Thoracic aorta (tissue), 2 donors: ENCODE measurements at regions not wholly inside any gene's neighbourhood (a gene's known extent, or its start where the extent isn't known, plus 50 kb on each side); places are given as distances from the start of the nearest gene placed in this dataset.

Experiments used
- ATAC-seq: fragments of 150-250 bp; one replicate; pipeline ENCODE4 v1.8.0; 2017; ENCODE audit warnings: low read depth; ENCODE audit not compliant: insufficient number of reproducible peaks, low FRiP score
- DNase-seq: peaks from one replicate; pipeline ENCODE4 v3.0.0-alpha.2; 2020; ENCODE audit warnings: low spot score
- H3K27ac ChIP-seq, 2 donors: fragments of 200-600 bp; sonication (generic); 1 replicate in 1 of 2; 2 replicates in 1 of 2; pipeline ENCODE4 v1.5.1; 2016; ENCODE audit warnings: mild to moderate bottlenecking in 2 of 2, moderate library complexity in 2 of 2
- H3K27me3 ChIP-seq: fragments of 200-600 bp; sonication (generic); replicated peaks from 2 replicates; pipeline ENCODE4 v1.6.0; 2016; ENCODE audit warnings: mild to moderate bottlenecking; ENCODE audit not compliant: insufficient read depth
- H3K36me3 ChIP-seq: fragments of 200-600 bp; sonication (generic); one replicate; pipeline ENCODE4 v1.5.1; 2016
- H3K4me1 ChIP-seq, 2 donors: fragments of 200-600 bp; sonication (generic); 1 replicate in 1 of 2; 2 replicates in 1 of 2; pipeline versions ENCODE4 v1.5.1 to v1.6.0; 2016; ENCODE audit warnings: low read depth in 2 of 2, mild to moderate bottlenecking in 1 of 2; ENCODE audit not compliant: control insufficient read depth in 1 of 2
- H3K4me3 ChIP-seq: fragments of 200-600 bp; sonication (generic); 2 replicates; pipeline ENCODE4 v1.5.1; 2016; ENCODE audit warnings: mild to moderate bottlenecking
- H3K9me3 ChIP-seq: fragments of 200-600 bp; sonication (generic); 2 replicates; pipeline ENCODE4 v1.5.1; 2016
- CTCF ChIP-seq: fragments of 200-600 bp; sonication (generic); IDR thresholded peaks from one replicate; pipeline ENCODE4 v1.5.1; 2019; ENCODE audit warnings: antibody characterized with exemption

GRCh38 chr15:31161951-31162350 is 60.4 kb upstream of the TRPM1 start:
- no peaks in the 10 kb centered on the region for H3K36me3 ChIP-seq
- no peaks in the 10 kb centered on the region for H3K4me1 ChIP-seq
- no peaks in the 10 kb centered on the region for H3K9me3 ChIP-seq
- TF ChIP-seq CTCF: no peak
- DNase-seq (no peak), ATAC-seq (no peak)
- no peak overlapping the region for H3K27ac ChIP-seq
- H3K27me3 ChIP-seq: no peaks in the 10 kb centered on the region
- no peak overlapping the region for H3K4me3 ChIP-seq

- Histone ChIP-seq H3K4me1 (no peaks in the 10 kb centered on the region), H3K27ac (no peak overlapping the region), H3K9me3 (no peaks in the 10 kb centered on the region), H3K27me3 (no peaks in the 10 kb centered on the region), H3K4me3 (no peak overlapping the region), H3K36me3 (no peaks in the 10 kb centered on the region)
- ATAC-seq: no peak
- no peak for DNase-seq
- TF ChIP-seq CTCF: no peak
These were observed 61.4 kb upstream of the TRPM1 start for GRCh38 chr15:31162721-31163510.

- no peaks in the 10 kb centered on the region for H3K9me3 ChIP-seq
- no peak overlapping the region for H3K4me3 ChIP-seq
- no peaks in the 10 kb centered on the region for H3K27me3 ChIP-seq
- no peak overlapping the region for H3K27ac ChIP-seq
- H3K36me3 ChIP-seq: no peaks in the 10 kb centered on the region
- no peaks in the 10 kb centered on the region for H3K4me1 ChIP-seq
- ATAC-seq: no peak
- no peak for TF ChIP-seq CTCF
- DNase-seq: no peak
These were observed 62.4 kb upstream of the TRPM1 start for GRCh38 chr15:31163769-31164572.

- H3K27ac ChIP-seq: no peak overlapping the region
- no peaks in the 10 kb centered on the region for H3K36me3 ChIP-seq
- DNase-seq (no peak), ATAC-seq (no peak)
- no peak overlapping the region for H3K4me3 ChIP-seq
- no peaks in the 10 kb centered on the region for H3K9me3 ChIP-seq
- no peaks in the 10 kb centered on the region for H3K4me1 ChIP-seq
- no peaks in the 10 kb centered on the region for H3K27me3 ChIP-seq
- no peak for TF ChIP-seq CTCF
These were observed 63.0 kb upstream of the TRPM1 start for GRCh38 chr15:31164573-31164912.

GRCh38 chr15:31169558-31169957 is 68.0 kb upstream of the TRPM1 start:
- H3K9me3 ChIP-seq: no peaks in the 10 kb centered on the region
- ATAC-seq (no peak), DNase-seq (no peak)
- TF ChIP-seq CTCF: no peak
- H3K27ac ChIP-seq: no peak overlapping the region
- no peak overlapping the region for H3K4me3 ChIP-seq
- H3K4me1 ChIP-seq: no peaks in the 10 kb centered on the region
- no peaks in the 10 kb centered on the region for H3K27me3 ChIP-seq
- no peaks in the 10 kb centered on the region for H3K36me3 ChIP-seq
